ENCODE measurements at regions not wholly inside any gene's neighbourhood (a gene's known extent, or its start where the extent isn't known, plus 50 kb on each side); places are given as distances from the start of the nearest gene placed in this dataset.

- no peak for DNase-seq (ENCODE audit: extremely low spot score in 2 of 2)
- H3K4me3 ChIP-seq: peak overlapping the region; percentile 44 to 66
- H3K36me3 ChIP-seq: no peaks in the 10 kb centered on the region
- H3K27me3 ChIP-seq: no peaks in the 10 kb centered on the region
- no peaks in the 10 kb centered on the region for H3K9me3 ChIP-seq
- peaks cover 63% of the 10 kb centered on the region for H3K4me1 ChIP-seq
- no peak for TF ChIP-seq CTCF (IDR thresholded peaks at IDR 0.05)
- TF ChIP-seq POLR2AphosphoS5 (IDR thresholded peaks at IDR 0.05; ENCODE audit: insufficient read depth in 1 of 2, low read depth in 1 of 2): no peak
- no peak for TF ChIP-seq POLR2A (IDR thresholded peaks at IDR 0.05)
- intact Hi-C loops (cut with DNase I): loop anchor here (5.0 kb wide), 1 partner anchor 111 kb away; the partner anchor contains the start of gene ARF6
- peak overlapping the region; percentile 92 for H3K27ac ChIP-seq
Measured at GRCh38 chr14:50002926-50003212, 110.0 kb downstream of the ARF6 start.

- no peaks in the 10 kb centered on the region for H3K27me3 ChIP-seq
- intact Hi-C loops (cut with DNase I): loop anchor here (5.0 kb wide), 1 partner anchor 111 kb away; the partner anchor contains the start of gene ARF6
- H3K36me3 ChIP-seq: no peaks in the 10 kb centered on the region
- H3K4me3 ChIP-seq: peak overlapping the region; percentile 44 to 66
- H3K9me3 ChIP-seq: no peaks in the 10 kb centered on the region
- no peak for DNase-seq (ENCODE audit: extremely low spot score in 2 of 2)
- TF ChIP-seq POLR2AphosphoS5 (IDR thresholded peaks at IDR 0.05; ENCODE audit: insufficient read depth in 1 of 2, low read depth in 1 of 2) (peak in 1 of 2 donors; percentile 72), POLR2A (IDR thresholded peaks at IDR 0.05) (peak in 1 of 2 donors; percentile 31), CTCF (IDR thresholded peaks at IDR 0.05) (peak in 1 of 3 experiments; percentile 20)
- H3K4me1 ChIP-seq: peaks cover 57% of the 10 kb centered on the region
- peak overlapping the region; percentile 92 for H3K27ac ChIP-seq
Measured at GRCh38 chr14:50003213-50004021, 110.5 kb downstream of the ARF6 start.

- TF ChIP-seq POLR2A (IDR thresholded peaks at IDR 0.05) (no peak), CTCF (IDR thresholded peaks at IDR 0.05) (no peak), POLR2AphosphoS5 (IDR thresholded peaks at IDR 0.05; ENCODE audit: insufficient read depth in 1 of 2, low read depth in 1 of 2) (no peak)
- Histone ChIP-seq H3K36me3 (no peaks in the 10 kb centered on the region), H3K27ac (no peak overlapping the region), H3K27me3 (no peaks in the 10 kb centered on the region), H3K4me3 (no peak overlapping the region), H3K9me3 (no peaks in the 10 kb centered on the region), H3K4me1 (peaks cover 30% of the 10 kb centered on the region)
- intact Hi-C loops (cut with DNase I): no loop called here
- DNase-seq (ENCODE audit: extremely low spot score in 2 of 2): no peak
Measured at GRCh38 chr14:50006141-50006540, 110.2 kb downstream of the VCPKMT start.

- no peaks in the 10 kb centered on the region for H3K9me3 ChIP-seq
- intact Hi-C loops (cut with DNase I): no loop called here
- no peaks in the 10 kb centered on the region for H3K36me3 ChIP-seq
- no peak overlapping the region for H3K4me3 ChIP-seq
- TF ChIP-seq POLR2AphosphoS5 (IDR thresholded peaks at IDR 0.05; ENCODE audit: insufficient read depth in 1 of 2, low read depth in 1 of 2) (peak in 1 of 2 donors; percentile 41), CTCF (IDR thresholded peaks at IDR 0.05) (no peak)
- DNase-seq (ENCODE audit: extremely low spot score in 2 of 2): no peak
- peaks cover 18% of the 10 kb centered on the region for H3K4me1 ChIP-seq
- H3K27me3 ChIP-seq: no peaks in the 10 kb centered on the region
- no peak overlapping the region for H3K27ac ChIP-seq
Measured at GRCh38 chr14:50007123-50007903, 109.1 kb downstream of the VCPKMT start.

Measured in vagina (tissue), 2 donors.